Kidney capillary endothelial cell (primary cell): ENCODE measurements at regions not wholly inside any gene's neighbourhood (a gene's known extent, or its start where the extent isn't known, plus 50 kb on each side); places are given as distances from the start of the nearest gene placed in this dataset.
"Not testable (repeated sequence)": the region's sequence is repeated elsewhere in the genome, so short reads cannot be mapped to it uniquely, and the experiment has no call there.

Source experiments
- DNase-seq: peaks from one replicate; pipeline ENCODE4 v3.0.0-alpha.2; 2018; ENCODE audit warnings: low spot score

DNA sequence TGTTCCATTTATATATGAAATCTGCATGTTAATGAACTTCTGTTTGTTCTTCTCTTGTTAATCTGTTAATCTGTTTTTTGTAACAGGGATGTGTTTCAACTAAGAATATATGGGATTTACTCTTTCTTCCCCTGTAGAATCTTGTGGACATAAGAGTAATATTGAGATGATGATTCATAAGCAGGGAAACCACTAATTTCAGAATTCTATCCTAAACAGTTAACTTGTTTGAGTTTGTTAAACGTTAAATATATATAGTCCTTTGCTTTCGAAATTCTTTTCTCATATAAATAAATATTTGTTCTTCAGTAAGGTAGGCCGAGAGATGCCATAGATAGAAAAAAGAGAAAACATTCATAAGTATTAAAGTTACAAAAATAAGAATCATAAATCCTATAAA lies 1052.2 kb upstream of the SPRY2 start:
- no peak for DNase-seq

GRCh38 chr13:81388400-81388799 lies 1047.5 kb upstream of the SPRY2 start:
- no peak for DNase-seq

GRCh38 chr13:81383444-81383843 lies 1042.5 kb upstream of the SPRY2 start:
- no peak for DNase-seq

DNA sequence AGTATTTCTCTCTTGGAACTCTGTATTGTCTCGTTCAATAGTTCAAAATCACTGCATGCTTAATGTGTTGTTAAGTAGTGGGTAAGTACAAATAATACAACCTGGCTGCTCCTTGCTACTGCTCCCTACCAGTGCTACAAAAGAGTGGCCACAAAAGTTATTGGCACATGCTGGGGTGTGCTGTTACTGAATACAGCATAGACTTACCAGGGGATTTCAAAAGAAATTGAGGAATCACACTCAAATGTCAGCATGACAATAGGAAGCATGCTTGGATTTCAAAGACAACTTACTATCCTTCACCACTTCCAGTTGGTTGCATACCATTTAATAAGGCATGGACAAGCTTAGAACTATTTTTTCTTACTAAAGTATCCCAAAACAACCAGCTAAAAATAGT lies 1041.3 kb upstream of the SPRY2 start:
- no peak for DNase-seq

DNA sequence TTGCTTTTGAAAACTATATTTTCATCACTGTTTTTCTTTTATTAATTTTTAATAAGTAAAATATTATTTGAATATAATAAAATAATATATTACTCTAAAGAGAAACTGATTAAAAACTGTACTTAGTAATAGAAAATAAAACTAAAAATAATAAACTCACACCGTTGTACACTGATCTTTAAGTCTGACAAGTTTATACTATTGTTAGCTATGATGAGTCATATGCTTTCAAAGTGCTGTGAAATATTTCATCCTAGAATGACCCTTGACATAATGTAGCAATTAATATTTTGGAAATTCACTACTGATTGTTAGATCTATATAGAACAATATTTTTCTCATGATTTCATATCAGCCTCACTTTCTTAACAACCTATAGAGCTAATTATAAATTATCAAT lies 1040.6 kb upstream of the SPRY2 start:
- no peak for DNase-seq

DNA sequence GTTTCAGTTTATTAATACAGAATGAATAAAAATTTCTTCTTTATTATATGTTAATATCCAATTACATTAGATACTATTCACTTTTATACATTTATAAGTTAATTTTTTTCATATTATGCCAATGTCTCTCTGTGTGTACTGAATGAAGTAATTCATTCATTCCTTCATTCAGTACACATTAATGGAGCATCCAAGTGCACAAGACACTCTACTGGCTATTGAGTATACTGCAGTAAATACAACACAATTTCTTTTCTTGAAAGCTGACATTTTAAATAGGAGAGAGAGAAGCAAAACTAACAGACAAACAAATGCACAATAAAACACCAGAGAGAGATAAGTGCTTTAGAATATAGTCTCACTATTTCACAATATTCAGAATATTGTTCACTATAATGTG lies 1038.3 kb upstream of the SPRY2 start:
- DNase-seq: no peak

GRCh38 chr13:81377921-81378320 lies 1037.0 kb upstream of the SPRY2 start:
- DNase-seq: no peak

- DNase-seq: no peak
These were observed 1034.8 kb upstream of the SPRY2 start for GRCh38 chr13:81375709-81376108.

- DNase-seq: not testable (repeated sequence)
These were observed 1021.8 kb upstream of the SPRY2 start for GRCh38 chr13:81362711-81363110.

DNA sequence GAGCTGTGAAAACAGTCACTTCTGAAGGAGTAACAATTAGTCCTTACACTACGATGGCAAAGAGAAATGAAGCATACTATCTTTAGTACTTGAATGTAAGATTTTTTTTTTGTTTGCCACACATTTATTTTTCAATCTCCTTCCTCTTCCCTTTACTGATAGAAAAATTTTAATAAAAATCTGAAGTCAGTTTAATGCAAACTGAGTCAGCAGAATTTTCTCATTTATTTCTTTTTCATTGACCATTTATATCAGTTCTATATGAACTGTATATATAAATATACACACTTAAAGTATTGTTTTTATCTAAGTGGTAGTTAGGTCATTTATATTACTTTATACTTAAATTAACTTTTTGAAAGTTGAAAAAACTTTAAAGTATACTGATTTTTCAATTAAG lies 1009.1 kb upstream of the SPRY2 start:
- no peak for DNase-seq

DNA sequence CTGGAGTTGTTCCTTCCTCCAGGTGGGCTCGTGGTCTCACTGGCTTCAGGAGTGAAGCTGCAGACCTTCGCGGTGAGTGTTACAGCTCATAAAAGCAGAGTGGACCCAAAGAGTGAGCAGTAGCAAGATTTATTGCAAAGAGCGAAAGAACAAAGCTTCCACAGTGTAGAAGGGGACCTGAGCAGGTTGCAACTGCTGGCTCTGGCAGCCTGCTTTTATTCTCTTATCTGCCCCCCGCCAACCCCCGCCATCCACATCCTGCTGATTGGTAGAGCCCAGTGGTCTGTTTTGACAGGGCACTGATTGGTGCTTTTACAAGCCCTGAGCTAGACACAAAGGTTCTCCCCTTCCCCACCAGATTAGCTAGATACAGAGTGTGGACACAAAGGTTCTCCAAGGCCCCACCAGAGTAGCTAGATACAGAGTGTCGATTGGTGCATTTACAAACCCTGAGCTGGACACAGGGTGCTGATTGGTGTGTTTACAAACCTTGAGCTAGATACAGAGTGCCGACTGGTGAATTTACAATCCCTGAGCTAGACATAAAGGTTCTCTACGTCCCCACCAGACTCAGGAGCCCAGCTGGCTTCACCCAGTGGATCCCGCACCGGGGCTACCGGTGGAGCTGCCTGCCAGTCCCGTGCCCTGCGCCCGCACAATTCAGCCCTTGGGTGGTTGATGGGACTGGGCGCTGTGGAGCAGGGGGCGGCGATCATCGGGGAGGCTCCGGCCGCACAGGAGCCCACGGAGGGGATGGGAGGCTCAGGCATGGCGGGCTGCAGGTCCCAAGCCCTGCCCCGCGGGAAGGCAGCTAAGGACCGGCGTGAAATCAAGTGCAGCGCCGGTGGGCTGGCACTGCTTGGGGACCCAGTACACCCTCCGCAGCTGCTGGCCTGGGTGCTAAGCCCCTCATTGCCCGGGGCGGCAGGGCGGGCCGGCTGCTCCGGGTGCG lies 999.5 kb upstream of the SPRY2 start:
- DNase-seq: not testable (repeated sequence)

- DNase-seq: not testable (repeated sequence)
These were observed 998.7 kb upstream of the SPRY2 start for GRCh38 chr13:81339666-81340065.

GRCh38 chr13:81334481-81334880 lies 993.6 kb upstream of the SPRY2 start:
- DNase-seq: no peak

DNA sequence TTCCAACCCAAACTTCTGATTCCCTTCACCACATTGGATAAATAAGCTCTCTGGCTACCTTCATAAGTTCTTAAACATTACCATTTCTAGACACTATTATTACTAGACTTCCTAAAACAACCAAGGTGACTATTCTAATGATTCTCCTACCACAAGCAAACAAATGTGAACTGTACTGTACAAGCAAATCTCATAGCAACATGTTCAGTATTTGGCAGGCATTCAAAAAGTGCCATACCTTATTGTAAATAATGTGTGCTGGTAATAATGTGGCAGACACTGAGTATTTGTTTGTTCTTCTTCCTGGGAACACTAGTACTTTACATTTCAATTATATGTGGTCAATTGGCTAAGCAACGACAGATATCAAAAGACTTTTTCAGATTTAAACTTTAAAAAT lies 986.0 kb upstream of the SPRY2 start:
- DNase-seq: no peak

DNA sequence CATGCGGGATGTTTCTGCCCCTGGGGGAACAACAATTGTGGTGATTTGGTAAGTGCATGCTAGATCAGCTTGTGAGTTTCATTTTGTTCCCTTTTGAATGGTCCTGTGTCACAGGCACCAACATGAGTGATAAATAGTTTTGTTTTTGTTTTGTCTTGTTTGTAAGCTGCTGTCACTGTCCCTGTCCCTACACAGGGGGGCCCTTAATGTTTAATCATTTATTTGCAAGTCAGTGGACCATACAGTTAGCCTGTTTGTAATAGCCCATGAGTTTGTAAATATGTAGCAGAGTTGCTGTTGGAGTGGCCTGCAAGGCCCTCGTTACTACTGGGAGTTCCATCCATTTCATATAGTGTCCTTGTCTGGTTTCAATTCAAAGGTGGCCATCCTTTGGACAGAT lies 979.6 kb upstream of the SPRY2 start:
- DNase-seq: no peak

- DNase-seq: no peak
These were observed 978.4 kb upstream of the SPRY2 start for GRCh38 chr13:81319351-81319750.

DNA sequence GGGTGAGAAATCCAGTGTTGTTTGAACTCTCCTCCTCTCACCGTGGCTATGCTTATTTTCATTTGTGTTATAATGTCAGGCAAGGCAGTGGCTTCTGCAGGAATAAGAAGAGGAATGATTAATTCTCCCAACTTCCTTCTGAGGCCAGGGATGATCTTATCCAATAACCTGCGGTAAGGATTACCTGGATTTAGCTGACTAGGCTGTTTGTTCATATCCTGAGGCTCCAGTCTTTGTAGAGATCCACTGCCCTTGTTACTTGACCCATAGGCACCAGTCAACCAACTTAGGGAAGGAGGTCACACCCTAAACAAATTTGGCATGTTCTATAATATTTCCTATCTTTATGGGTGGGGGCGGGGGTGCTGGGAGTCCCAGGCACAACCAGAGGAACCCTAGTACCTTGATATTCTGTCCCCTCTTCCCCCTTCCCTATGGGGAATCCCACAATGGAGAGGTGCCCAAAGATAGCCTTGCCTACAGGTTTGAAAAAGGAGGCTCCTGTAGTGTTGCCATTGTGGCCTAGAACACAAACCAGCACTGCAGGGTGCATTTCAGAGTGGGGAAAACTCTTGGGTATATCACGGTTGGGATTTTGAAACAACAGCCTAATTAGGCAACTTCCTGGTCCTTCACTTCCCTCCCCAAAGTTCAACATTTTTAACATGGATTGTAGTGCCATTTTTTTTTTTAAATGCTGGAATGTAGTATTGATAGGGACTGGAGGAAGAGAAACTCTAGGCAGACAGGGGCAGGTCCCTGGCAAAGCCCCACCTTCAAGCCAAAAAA lies 977.5 kb upstream of the SPRY2 start:
- no peak for DNase-seq

DNA sequence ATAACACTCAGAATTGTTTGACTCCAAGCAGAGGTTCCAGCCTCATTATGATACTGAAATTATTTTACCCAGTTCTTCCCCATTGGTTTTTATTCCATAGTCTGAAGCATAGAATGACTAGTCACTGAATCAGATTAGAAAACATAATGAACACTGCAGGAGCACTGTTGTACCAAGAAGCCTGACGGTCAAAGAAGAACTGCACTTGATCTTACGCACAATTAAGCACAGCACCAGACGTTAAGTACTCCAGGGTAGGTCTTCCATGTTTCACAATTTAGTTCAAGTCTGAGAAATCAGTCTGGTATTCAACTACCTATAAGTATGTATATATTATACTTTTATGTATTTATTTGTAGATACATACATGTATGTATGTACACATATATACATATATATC lies 973.5 kb upstream of the SPRY2 start:
- DNase-seq: no peak

GRCh38 chr13:81305928-81306327 lies 965.0 kb upstream of the SPRY2 start:
- DNase-seq: no peak

DNA sequence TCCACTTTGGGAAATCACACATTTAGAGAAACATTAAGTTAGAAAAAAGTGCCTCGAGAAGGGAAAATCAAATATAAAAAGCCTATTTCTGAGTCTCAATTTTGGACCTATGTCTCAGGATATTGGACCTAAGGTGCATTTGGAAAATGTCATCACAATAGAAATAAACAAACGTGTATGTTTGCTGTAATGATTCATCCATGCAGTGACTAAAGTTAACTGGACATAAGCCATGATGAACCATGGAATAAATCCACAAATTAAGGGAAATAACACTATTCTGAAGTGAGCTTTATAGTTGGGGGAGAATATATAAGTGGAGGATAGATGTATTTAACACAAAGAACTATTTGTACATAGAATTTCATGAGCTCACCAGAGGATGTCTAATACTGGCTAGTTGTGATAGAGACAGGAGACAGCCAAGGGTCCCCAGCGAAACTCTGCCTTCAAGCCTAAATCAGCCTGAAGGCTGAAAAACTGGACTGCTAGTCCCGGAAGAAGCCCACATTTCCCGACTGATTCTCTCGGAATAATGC lies 963.3 kb upstream of the SPRY2 start:
- DNase-seq: no peak

DNA sequence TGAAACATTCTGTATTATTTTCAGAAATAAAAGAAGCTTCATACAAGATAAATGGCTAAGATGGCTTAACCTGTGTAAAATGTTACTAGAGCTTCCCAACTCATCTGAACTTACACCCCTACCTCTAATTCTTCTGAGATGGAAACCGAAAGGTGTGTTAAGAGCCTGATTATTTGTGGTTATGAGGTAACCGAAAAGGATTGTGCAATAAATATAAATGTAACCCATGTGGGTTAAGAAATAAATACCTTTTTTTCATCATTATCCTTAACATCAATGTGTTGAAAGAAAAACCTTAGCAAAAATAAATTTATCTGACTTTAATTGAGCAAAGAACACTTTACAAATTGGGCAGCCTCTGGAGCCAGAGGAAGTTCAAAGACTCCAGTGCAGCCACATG lies 961.8 kb upstream of the SPRY2 start:
- no peak for DNase-seq

GRCh38 chr13:81302125-81302524 lies 961.2 kb upstream of the SPRY2 start:
- DNase-seq: no peak

DNA sequence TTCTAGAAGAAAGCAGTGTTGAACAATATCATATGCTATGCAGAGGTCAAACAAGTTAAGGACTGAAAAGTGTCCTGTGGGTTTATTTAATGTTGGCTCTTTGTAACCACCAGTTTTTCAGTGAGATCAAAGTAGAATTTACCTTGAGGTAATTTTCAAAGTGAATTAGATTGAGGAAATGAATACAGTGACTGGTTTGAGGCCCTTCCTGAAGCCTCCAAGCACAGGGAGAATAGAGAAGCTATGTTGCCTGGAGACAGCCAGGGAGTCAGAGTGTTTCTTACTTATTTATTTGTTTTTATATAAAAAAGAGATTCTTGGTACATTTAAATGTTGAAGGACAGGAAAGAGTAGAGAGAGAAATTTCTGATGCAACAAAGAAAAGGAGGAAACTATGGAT lies 954.3 kb upstream of the SPRY2 start:
- DNase-seq: no peak
